Tibial nerve (tissue), 4 donors: ENCODE measurements at regions not wholly inside any gene's neighbourhood (a gene's known extent, or its start where the extent isn't known, plus 50 kb on each side); places are given as distances from the start of the nearest gene placed in this dataset.

Experiments used
- DNase-seq, 2 donors: peaks; one replicate each; pipeline ENCODE4 v3.0.0-alpha.2; 2019; ENCODE audit warnings: low spot score in 2 of 2
- H3K27ac ChIP-seq, 4 donors: fragments of 200-600 bp; sonication (generic) in 3 of 4; one replicate each; pipeline ENCODE4 v1.5.1; 2017 to 2019; ENCODE audit warnings: mild to moderate bottlenecking in 1 of 4
- H3K27me3 ChIP-seq, 2 donors: fragments of 200-600 bp; sonication (generic) in 1 of 2; one replicate each; pipeline versions ENCODE4 v1.5.1 to v1.6.0; 2017 to 2019
- H3K36me3 ChIP-seq, 3 donors: fragments of 200-600 bp; sonication (generic); one replicate each; pipeline ENCODE4 v1.5.1; 2018 to 2019
- H3K4me1 ChIP-seq, 4 donors: fragments of 200-600 bp; sonication (generic) in 3 of 4; one replicate each; pipeline ENCODE4 v1.5.1; 2017 to 2019
- H3K4me3 ChIP-seq, 4 donors: fragments of 200-600 bp; sonication (generic) in 3 of 4; one replicate each; pipeline ENCODE4 v1.5.1; 2017 to 2019; ENCODE audit warnings: mild to moderate bottlenecking in 1 of 4, moderate library complexity in 1 of 4
- H3K9me3 ChIP-seq, 4 donors: fragments of 200-600 bp; sonication (generic) in 3 of 4; one replicate each; pipeline ENCODE4 v1.5.1; 2017 to 2019
- EP300 ChIP-seq, 2 donors: sonication (generic); formaldehyde crosslinking; IDR thresholded peaks; one replicate each; pipeline ENCODE4 v1.6.1; 2017; ENCODE audit warnings: antibody characterized with exemption in 2 of 2, mild to moderate bottlenecking in 1 of 2
- POLR2A ChIP-seq, 2 donors: fragments of 450-650 bp; IDR thresholded peaks; one replicate each; pipeline ENCODE4 v1.6.1; 2017; ENCODE audit warnings: antibody characterized with exemption in 2 of 2, mild to moderate bottlenecking in 2 of 2, moderate library complexity in 2 of 2
- WGBS, 2 donors: methylation state at CpG; one replicate each; pipeline ENCODE4 v1.1.5; 2018; 5-methylcytosine and 5-hydroxymethylcytosine counted together
- TF ChIP-seq, protein P1 (sequence below), 5 experiments: fragments of 200-600 bp in 3 of 5; fragments of 450-650 bp in 2 of 5; sonication (generic) in 3 of 5; IDR thresholded peaks; one replicate each; pipeline ENCODE4 v1.5.1; 2016 to 2019; ENCODE audit warnings: antibody characterized with exemption in 5 of 5, mild to moderate bottlenecking in 3 of 5, moderate library complexity in 2 of 5

DNA sequence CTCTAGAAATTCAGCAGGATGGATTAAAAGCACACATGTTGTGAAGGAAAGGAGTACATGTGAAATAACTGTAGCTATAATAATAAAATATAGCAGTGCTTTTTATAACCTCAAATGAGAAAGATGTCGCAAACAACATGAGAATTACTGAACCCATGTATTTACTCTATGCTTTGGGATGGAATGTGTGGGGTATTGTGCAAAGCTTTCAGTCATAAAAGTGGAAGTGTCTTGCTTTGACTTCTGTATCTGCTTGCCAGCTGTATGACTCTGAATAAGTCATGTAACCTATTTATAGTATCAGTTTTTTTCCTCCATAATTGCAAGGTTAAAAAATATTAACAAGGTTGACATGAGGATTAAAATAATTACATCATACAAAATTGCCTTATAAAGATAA lies 519.3 kb upstream of the CADM2 start:
- Histone ChIP-seq H3K27me3 (no peaks in the 10 kb centered on the region), H3K36me3 (no peaks in the 10 kb centered on the region), H3K4me3 (no peak overlapping the region), H3K4me1 (no peaks in the 10 kb centered on the region), H3K27ac (no peak overlapping the region), H3K9me3 (no peaks in the 10 kb centered on the region)
- TF ChIP-seq EP300 (IDR thresholded peaks at IDR 0.05) = no peak
- no peak for TF ChIP-seq POLR2A (IDR thresholded peaks at IDR 0.05)
- TF ChIP-seq, protein P1, sequence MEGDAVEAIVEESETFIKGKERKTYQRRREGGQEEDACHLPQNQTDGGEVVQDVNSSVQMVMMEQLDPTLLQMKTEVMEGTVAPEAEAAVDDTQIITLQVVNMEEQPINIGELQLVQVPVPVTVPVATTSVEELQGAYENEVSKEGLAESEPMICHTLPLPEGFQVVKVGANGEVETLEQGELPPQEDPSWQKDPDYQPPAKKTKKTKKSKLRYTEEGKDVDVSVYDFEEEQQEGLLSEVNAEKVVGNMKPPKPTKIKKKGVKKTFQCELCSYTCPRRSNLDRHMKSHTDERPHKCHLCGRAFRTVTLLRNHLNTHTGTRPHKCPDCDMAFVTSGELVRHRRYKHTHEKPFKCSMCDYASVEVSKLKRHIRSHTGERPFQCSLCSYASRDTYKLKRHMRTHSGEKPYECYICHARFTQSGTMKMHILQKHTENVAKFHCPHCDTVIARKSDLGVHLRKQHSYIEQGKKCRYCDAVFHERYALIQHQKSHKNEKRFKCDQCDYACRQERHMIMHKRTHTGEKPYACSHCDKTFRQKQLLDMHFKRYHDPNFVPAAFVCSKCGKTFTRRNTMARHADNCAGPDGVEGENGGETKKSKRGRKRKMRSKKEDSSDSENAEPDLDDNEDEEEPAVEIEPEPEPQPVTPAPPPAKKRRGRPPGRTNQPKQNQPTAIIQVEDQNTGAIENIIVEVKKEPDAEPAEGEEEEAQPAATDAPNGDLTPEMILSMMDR (IDR thresholded peaks at IDR 0.05) = no peak
- DNase-seq = no peak
- WGBS, 2 donors = 49 to 65% methylated on average over 1 of the region's 1 CpG

DNA sequence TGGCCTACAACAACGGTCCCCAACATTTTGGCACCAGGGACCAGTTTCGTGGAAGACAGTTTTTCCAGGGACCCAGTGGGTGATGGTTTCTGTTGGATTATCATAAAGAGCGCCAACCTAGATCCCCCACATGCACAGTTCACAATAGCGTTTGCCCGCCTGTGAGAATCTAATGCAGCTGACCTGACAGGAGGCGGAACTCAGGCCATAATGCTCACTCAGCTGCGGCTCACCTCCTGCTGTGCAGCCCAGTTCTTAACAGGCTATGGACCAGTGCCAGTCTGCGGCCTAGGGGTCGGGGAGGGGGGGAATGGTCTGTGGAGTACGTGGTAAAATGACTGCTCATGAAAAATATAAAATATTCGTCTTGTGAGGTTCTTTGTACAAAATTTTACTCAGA lies 518.5 kb upstream of the CADM2 start:
- H3K4me1 ChIP-seq = no peaks in the 10 kb centered on the region
- H3K4me3 ChIP-seq = no peak overlapping the region
- WGBS, 2 donors = 73 to 77% methylated on average over 11 of the region's 11 CpGs
- no peak overlapping the region for H3K27ac ChIP-seq
- TF ChIP-seq, protein P1 (IDR thresholded peaks at IDR 0.05) = no peak
- TF ChIP-seq EP300 (IDR thresholded peaks at IDR 0.05) (no peak), POLR2A (IDR thresholded peaks at IDR 0.05) (no peak)
- no peak for DNase-seq
- no peaks in the 10 kb centered on the region for H3K27me3 ChIP-seq
- H3K36me3 ChIP-seq = no peaks in the 10 kb centered on the region
- no peaks in the 10 kb centered on the region for H3K9me3 ChIP-seq

DNA sequence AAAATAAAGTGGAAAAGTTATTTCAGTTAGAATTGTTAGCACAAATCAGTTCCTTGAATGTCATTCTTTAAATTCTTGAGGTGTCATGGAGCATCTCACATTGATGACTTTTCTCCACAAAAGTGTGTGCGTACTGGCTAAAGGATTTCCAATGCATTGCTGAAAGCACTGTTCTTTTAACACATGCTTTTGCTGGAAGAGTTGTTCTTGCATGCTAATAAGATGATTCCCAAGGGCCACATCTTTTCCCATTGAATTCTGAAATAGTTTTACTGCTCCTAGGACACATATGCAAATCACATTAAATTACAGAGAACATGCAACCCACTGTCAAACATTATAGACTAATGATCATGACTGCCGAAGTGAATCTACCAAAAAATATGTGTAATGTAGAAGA lies 516.3 kb upstream of the CADM2 start:
- Histone ChIP-seq H3K4me1 (no peaks in the 10 kb centered on the region), H3K27ac (no peak overlapping the region), H3K36me3 (no peaks in the 10 kb centered on the region), H3K27me3 (no peaks in the 10 kb centered on the region), H3K9me3 (no peaks in the 10 kb centered on the region), H3K4me3 (no peak overlapping the region)
- no peak for DNase-seq
- no peak for TF ChIP-seq EP300 (IDR thresholded peaks at IDR 0.05)
- TF ChIP-seq POLR2A (IDR thresholded peaks at IDR 0.05) = no peak
- WGBS, 2 donors = 63 to 65% methylated on average over 2 of the region's 2 CpGs

DNA sequence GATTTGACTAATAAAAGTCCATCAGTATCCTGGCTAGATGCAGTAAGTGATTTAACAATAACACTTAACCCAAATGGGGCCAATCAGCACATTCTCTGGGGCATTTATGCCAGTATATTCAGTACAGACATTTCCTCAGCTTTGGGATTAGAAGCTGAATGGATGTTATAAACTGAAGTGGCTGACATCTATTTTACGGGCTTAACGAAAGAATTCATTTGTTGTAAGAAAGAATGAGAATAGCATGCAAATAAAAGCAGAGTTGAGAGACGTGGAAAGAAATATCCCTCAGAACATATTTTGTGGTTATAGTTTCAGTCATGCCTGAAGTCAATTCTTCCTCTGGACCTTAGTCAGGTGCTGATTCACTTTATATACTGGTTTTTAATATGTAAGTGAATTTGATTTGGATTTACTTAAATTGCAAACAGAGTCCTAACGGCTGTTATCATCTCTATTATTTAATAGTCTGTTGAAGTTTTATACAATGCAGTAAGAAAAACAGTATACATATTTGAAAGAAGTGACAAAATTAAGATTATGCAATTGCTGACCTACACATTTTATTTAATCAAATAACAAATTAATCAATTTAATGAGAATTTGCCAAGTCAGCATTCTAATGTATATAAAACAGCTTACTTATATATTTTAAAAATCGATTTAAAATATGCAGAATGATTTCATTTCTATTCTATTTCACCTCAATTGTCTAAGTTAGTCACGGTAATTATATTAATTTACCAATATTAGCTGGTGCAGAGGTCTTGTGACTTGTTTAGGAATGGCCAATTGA lies 513.9 kb upstream of the CADM2 start:
- H3K36me3 ChIP-seq = no peaks in the 10 kb centered on the region
- H3K4me3 ChIP-seq = no peak overlapping the region
- no peak for DNase-seq
- H3K4me1 ChIP-seq = no peaks in the 10 kb centered on the region
- 56 to 82% methylated on average over 6 of the region's 6 CpGs for WGBS, 2 donors
- TF ChIP-seq POLR2A (IDR thresholded peaks at IDR 0.05) = no peak
- H3K9me3 ChIP-seq = no peaks in the 10 kb centered on the region
- no peak overlapping the region for H3K27ac ChIP-seq
- no peaks in the 10 kb centered on the region for H3K27me3 ChIP-seq

DNA sequence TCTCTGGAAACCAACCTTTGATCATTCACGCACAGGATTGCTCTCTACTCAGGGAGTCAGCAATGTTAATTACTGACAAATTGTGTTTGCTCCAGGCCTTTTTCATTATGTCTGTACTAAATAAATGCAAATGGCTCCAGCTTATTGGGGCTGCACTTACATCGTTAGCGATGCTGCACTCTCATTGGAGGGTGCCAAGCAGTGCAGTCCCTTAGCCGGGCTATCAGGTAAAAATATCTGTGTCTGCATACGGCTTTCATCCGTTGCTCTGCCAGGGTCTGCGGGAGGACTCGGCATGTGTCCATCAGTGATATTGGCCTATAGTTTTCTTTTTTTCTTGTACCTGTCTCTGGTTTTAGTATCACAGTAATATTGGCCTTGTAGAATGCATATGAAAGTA lies 471.5 kb upstream of the CADM2 start:
- 81 to 83% methylated on average over 8 of the region's 8 CpGs for WGBS, 2 donors
- Histone ChIP-seq H3K36me3 (no peaks in the 10 kb centered on the region), H3K27ac (no peak overlapping the region), H3K9me3 (peaks cover 0 to 7% (median under 1%) of the 10 kb centered on the region in 4 donors), H3K4me1 (no peaks in the 10 kb centered on the region), H3K4me3 (no peak overlapping the region), H3K27me3 (no peaks in the 10 kb centered on the region)
- no peak for DNase-seq
- no peak for TF ChIP-seq POLR2A (IDR thresholded peaks at IDR 0.05)

DNA sequence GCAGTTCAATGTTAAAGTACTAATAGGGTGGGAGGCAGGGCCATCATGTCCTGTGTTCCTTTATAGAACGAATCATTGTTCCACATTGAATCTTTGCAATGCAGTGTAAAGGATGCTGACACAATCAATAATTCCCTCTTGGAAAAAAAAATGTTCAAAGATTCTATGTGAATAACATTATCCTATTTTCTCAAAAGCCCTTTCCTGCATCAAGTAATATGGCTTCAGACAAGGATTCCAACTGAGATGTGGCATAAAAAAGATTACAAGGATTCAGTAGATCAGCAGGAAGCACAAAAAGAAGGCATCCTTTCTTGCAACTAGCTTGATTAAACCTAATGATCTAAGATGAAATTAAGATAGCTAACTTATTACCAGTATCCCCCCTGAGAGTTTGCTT lies 454.0 kb upstream of the CADM2 start:
- TF ChIP-seq POLR2A (IDR thresholded peaks at IDR 0.05) = no peak
- Histone ChIP-seq H3K4me1 (no peaks in the 10 kb centered on the region), H3K4me3 (no peak overlapping the region), H3K9me3 (no peaks in the 10 kb centered on the region), H3K27ac (no peak overlapping the region), H3K36me3 (no peaks in the 10 kb centered on the region), H3K27me3 (no peaks in the 10 kb centered on the region)
- no peak for DNase-seq
- 44 to 58% methylated on average over 1 of the region's 1 CpG for WGBS, 2 donors

DNA sequence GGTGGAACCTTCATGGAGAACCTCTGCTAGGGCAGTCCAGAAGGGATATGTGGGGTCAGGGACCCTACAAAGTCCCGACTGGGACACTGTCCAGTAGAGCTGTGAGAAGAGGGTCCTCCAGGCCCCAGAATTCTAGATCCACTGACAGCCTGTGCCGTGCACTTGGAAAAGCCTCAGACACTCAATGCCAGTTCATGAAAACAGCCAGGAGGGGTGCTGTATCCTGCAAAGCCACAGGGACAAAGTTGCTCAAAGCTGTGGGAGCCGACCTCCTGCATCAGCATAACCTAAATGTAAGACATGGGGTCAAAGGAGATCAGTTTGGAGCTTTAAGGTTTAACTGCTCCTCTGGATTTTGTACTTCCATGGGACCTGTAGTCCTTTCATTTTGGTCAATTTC lies 448.8 kb upstream of the CADM2 start:
- Histone ChIP-seq H3K27ac (no peak overlapping the region), H3K4me1 (no peaks in the 10 kb centered on the region), H3K9me3 (peaks cover 0 to 6% (median 0%) of the 10 kb centered on the region in 4 donors), H3K4me3 (no peak overlapping the region), H3K36me3 (no peaks in the 10 kb centered on the region), H3K27me3 (no peaks in the 10 kb centered on the region)
- no peak for TF ChIP-seq POLR2A (IDR thresholded peaks at IDR 0.05)
- TF ChIP-seq EP300 (IDR thresholded peaks at IDR 0.05) = no peak
- TF ChIP-seq, protein P1 (IDR thresholded peaks at IDR 0.05) = no peak
- 87 to 92% methylated on average over 3 of the region's 3 CpGs for WGBS, 2 donors
- DNase-seq = no peak
